ENCODE measurements at regions not wholly inside any gene's neighbourhood (a gene's known extent, or its start where the extent isn't known, plus 50 kb on each side); places are given as distances from the start of the nearest gene placed in this dataset.

DNA sequence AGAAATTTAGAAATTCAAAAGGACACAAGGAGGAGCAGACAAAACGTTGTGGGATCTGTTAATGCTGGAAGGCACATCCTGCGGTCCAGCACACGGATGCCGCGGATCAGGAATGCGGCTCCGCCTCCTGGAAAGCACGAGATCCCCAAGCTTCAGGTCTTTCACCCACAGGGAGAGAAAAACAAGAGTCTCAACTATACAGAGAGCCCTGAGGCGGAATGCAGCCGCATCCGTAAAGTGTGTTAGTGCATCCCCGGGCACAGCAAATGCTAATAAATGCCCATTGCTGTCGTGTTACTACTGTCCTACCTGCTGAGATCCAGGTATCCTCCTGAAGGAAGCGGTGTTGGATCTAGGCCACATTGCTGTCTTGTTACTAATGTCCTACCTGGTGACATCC is 303.9 kb downstream of the EIPR1 start (continued):
- TF ChIP-seq, protein P1, sequence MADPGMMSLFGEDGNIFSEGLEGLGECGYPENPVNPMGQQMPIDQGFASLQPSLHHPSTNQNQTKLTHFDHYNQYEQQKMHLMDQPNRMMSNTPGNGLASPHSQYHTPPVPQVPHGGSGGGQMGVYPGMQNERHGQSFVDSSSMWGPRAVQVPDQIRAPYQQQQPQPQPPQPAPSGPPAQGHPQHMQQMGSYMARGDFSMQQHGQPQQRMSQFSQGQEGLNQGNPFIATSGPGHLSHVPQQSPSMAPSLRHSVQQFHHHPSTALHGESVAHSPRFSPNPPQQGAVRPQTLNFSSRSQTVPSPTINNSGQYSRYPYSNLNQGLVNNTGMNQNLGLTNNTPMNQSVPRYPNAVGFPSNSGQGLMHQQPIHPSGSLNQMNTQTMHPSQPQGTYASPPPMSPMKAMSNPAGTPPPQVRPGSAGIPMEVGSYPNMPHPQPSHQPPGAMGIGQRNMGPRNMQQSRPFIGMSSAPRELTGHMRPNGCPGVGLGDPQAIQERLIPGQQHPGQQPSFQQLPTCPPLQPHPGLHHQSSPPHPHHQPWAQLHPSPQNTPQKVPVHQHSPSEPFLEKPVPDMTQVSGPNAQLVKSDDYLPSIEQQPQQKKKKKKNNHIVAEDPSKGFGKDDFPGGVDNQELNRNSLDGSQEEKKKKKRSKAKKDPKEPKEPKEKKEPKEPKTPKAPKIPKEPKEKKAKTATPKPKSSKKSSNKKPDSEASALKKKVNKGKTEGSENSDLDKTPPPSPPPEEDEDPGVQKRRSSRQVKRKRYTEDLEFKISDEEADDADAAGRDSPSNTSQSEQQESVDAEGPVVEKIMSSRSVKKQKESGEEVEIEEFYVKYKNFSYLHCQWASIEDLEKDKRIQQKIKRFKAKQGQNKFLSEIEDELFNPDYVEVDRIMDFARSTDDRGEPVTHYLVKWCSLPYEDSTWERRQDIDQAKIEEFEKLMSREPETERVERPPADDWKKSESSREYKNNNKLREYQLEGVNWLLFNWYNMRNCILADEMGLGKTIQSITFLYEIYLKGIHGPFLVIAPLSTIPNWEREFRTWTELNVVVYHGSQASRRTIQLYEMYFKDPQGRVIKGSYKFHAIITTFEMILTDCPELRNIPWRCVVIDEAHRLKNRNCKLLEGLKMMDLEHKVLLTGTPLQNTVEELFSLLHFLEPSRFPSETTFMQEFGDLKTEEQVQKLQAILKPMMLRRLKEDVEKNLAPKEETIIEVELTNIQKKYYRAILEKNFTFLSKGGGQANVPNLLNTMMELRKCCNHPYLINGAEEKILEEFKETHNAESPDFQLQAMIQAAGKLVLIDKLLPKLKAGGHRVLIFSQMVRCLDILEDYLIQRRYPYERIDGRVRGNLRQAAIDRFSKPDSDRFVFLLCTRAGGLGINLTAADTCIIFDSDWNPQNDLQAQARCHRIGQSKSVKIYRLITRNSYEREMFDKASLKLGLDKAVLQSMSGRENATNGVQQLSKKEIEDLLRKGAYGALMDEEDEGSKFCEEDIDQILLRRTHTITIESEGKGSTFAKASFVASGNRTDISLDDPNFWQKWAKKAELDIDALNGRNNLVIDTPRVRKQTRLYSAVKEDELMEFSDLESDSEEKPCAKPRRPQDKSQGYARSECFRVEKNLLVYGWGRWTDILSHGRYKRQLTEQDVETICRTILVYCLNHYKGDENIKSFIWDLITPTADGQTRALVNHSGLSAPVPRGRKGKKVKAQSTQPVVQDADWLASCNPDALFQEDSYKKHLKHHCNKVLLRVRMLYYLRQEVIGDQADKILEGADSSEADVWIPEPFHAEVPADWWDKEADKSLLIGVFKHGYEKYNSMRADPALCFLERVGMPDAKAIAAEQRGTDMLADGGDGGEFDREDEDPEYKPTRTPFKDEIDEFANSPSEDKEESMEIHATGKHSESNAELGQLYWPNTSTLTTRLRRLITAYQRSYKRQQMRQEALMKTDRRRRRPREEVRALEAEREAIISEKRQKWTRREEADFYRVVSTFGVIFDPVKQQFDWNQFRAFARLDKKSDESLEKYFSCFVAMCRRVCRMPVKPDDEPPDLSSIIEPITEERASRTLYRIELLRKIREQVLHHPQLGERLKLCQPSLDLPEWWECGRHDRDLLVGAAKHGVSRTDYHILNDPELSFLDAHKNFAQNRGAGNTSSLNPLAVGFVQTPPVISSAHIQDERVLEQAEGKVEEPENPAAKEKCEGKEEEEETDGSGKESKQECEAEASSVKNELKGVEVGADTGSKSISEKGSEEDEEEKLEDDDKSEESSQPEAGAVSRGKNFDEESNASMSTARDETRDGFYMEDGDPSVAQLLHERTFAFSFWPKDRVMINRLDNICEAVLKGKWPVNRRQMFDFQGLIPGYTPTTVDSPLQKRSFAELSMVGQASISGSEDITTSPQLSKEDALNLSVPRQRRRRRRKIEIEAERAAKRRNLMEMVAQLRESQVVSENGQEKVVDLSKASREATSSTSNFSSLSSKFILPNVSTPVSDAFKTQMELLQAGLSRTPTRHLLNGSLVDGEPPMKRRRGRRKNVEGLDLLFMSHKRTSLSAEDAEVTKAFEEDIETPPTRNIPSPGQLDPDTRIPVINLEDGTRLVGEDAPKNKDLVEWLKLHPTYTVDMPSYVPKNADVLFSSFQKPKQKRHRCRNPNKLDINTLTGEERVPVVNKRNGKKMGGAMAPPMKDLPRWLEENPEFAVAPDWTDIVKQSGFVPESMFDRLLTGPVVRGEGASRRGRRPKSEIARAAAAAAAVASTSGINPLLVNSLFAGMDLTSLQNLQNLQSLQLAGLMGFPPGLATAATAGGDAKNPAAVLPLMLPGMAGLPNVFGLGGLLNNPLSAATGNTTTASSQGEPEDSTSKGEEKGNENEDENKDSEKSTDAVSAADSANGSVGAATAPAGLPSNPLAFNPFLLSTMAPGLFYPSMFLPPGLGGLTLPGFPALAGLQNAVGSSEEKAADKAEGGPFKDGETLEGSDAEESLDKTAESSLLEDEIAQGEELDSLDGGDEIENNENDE (IDR thresholded peaks at IDR 0.05; ENCODE audit: insufficient replicate concordance, low read length) = no peak
- TF ChIP-seq CHD1 (IDR thresholded peaks at IDR 0.05; ENCODE audit: low read depth, low read length) (no peak), CTBP2 (IDR thresholded peaks at IDR 0.05; ENCODE audit: borderline replicate concordance, insufficient read depth, insufficient read length, low read length) (no peak), HDAC6 (IDR thresholded peaks at IDR 0.05; ENCODE audit: low read depth, low read length) (no peak), CBX8 (IDR thresholded peaks at IDR 0.05; ENCODE audit: borderline replicate concordance, low read depth, low read length) (no peak), BCL11A (IDR thresholded peaks at IDR 0.05; ENCODE audit: low read depth in 2 of 2, low read length in 2 of 2) (no peak), SIRT6 (IDR thresholded peaks at IDR 0.05; ENCODE audit: low read length) (no peak), NANOG (IDR thresholded peaks at IDR 0.05; ENCODE audit: insufficient read depth, low read depth, low read length, poor library complexity, severe bottlenecking) (no peak), SRF (IDR thresholded peaks at IDR 0.05; ENCODE audit: low read depth, low read length) (no peak)

Measured in H1 (cell line).